PC-9 (cell line): ENCODE measurements at regions not wholly inside any gene's neighbourhood (a gene's known extent, or its start where the extent isn't known, plus 50 kb on each side); places are given as distances from the start of the nearest gene placed in this dataset.
A peak's percentile ranks its signal among the peaks of the same experiment; 100 is the strongest.

Experiments used
- BruUV-seq: library from RNA; stranded (reverse); fragments of 400-500 nt; replicated peaks from 2 replicates; lab custom pipeline; 2021; lab: Mats Ljungman, UMichigan
- CTCF ChIA-PET: fragments of 300-600 bp; sonication (Branson Sonifier 250); formaldehyde crosslinking; loops from one replicate; lab custom pipeline; 2022; ENCODE audit warnings: antibody characterized with exemption; lab: Charles Lee
- POLR2A ChIA-PET: fragments of 300-600 bp; sonication (Branson Sonifier 250); formaldehyde crosslinking; loops from one replicate; lab custom pipeline; 2022; ENCODE audit warnings: antibody characterized with exemption; ENCODE audit not compliant: unreplicated experiment; lab: Charles Lee
- DNase-seq, 2 experiments: peaks; one replicate each; pipeline versions ENCODE4 v3.0.0 to v3.0.0-alpha.2; 2015 to 2022; ENCODE audit warnings: mixed read lengths in 1 of 2
- H2AFZ ChIP-seq: fragments of 200-600 bp; sonication (generic); 2 replicates; pipeline ENCODE4 v1.8.1; 2017; ENCODE audit warnings: antibody characterized with exemption
- H3F3A ChIP-seq: fragments of 200-600 bp; sonication (generic); 2 replicates; pipeline ENCODE4 v1.8.1; 2017; ENCODE audit warnings: antibody characterized with exemption, mild to moderate bottlenecking, low read depth; ENCODE audit not compliant: insufficient read depth
- H3K27ac ChIP-seq: fragments of 200-600 bp; sonication (generic); 2 replicates; pipeline ENCODE4 v1.6.1; 2016; ENCODE audit warnings: mixed run types
- H3K27me3 ChIP-seq: fragments of 200-600 bp; sonication (generic); 2 replicates; pipeline ENCODE4 v1.6.1; 2016; ENCODE audit warnings: low read depth, mixed run types; ENCODE audit not compliant: insufficient read depth
- H3K36me3 ChIP-seq: fragments of 200-600 bp; sonication (generic); 2 replicates; pipeline ENCODE4 v1.6.1; 2016; ENCODE audit warnings: low read depth, mixed run types
- H3K4me1 ChIP-seq: fragments of 200-600 bp; sonication (generic); replicated peaks from 2 replicates; pipeline ENCODE4 v1.6.1; 2016; ENCODE audit warnings: mixed run types; ENCODE audit not compliant: insufficient read depth
- H3K4me2 ChIP-seq: fragments of 200-600 bp; sonication (generic); 2 replicates; pipeline ENCODE4 v1.6.1; 2017; ENCODE audit warnings: mixed run types
- H3K4me3 ChIP-seq: fragments of 200-600 bp; sonication (generic); 2 replicates; pipeline ENCODE4 v1.6.1; 2016; ENCODE audit warnings: mixed run types
- H3K79me2 ChIP-seq: fragments of 200-600 bp; sonication (generic); 2 replicates; pipeline ENCODE4 v1.6.1; 2017; ENCODE audit warnings: low read depth, mixed run types
- H3K9me2 ChIP-seq: fragments of 200-600 bp; sonication (generic); 2 replicates; pipeline ENCODE4 v1.8.1; 2017; ENCODE audit warnings: mild to moderate bottlenecking; ENCODE audit not compliant: insufficient read depth
- H3K9me3 ChIP-seq: fragments of 200-600 bp; sonication (generic); 2 replicates; pipeline ENCODE4 v1.8.1; 2016; ENCODE audit warnings: low read depth; ENCODE audit not compliant: insufficient read depth
- H4K20me1 ChIP-seq: fragments of 200-600 bp; sonication (generic); 2 replicates; pipeline ENCODE4 v1.8.1; 2017; ENCODE audit not compliant: insufficient read depth
- CTCF ChIP-seq: fragments of 200-600 bp; sonication (generic); conservative IDR thresholded peaks from 2 replicates; pipeline ENCODE4 v1.6.1; 2017; ENCODE audit warnings: mixed run types, antibody characterized with exemption, mild to moderate bottlenecking, moderate library complexity
- EZH2 ChIP-seq: fragments of 200-600 bp; sonication (generic); IDR thresholded peaks from 2 replicates; pipeline ENCODE4 v1.8.0; 2017; ENCODE audit warnings: antibody characterized with exemption, low read depth
- intact Hi-C: fragments of 100-400 bp; cut with micrococcal nuclease; formaldehyde crosslinking; loops from one replicate; pipeline ENCODE4 v1.10.0; 2022; ENCODE audit not compliant: unreplicated experiment

GRCh38 chr4:175944126-175944910 lies 121.3 kb upstream of the WDR17 start:
- TF ChIP-seq CTCF = no peak
- no peak for TF ChIP-seq EZH2
- no peaks in the 10 kb centered on the region for H4K20me1 ChIP-seq
- no peaks in the 10 kb centered on the region for H3K79me2 ChIP-seq
- H3F3A ChIP-seq = no peaks in the 10 kb centered on the region
- ChIA-PET CTCF (no interaction called here), POLR2A (no interaction called here)
- intact Hi-C loops = loop anchor here (2.0 kb wide), 1 partner anchor 332 kb away; no protein-coding TSS in a partner anchor
- H3K27me3 ChIP-seq = no peaks in the 10 kb centered on the region
- DNase-seq = no peak
- BruUV-seq = no TSS peak
- no peak overlapping the region for H3K4me2 ChIP-seq
- no peaks in the 10 kb centered on the region for H3K9me2 ChIP-seq
- H3K36me3 ChIP-seq = no peaks in the 10 kb centered on the region
- H3K27ac ChIP-seq = no peak overlapping the region
- H3K4me3 ChIP-seq = no peak overlapping the region
- H3K9me3 ChIP-seq = no peaks in the 10 kb centered on the region
- H2AFZ ChIP-seq = no peak overlapping the region
- H3K4me1 ChIP-seq = no peaks in the 10 kb centered on the region

DNA sequence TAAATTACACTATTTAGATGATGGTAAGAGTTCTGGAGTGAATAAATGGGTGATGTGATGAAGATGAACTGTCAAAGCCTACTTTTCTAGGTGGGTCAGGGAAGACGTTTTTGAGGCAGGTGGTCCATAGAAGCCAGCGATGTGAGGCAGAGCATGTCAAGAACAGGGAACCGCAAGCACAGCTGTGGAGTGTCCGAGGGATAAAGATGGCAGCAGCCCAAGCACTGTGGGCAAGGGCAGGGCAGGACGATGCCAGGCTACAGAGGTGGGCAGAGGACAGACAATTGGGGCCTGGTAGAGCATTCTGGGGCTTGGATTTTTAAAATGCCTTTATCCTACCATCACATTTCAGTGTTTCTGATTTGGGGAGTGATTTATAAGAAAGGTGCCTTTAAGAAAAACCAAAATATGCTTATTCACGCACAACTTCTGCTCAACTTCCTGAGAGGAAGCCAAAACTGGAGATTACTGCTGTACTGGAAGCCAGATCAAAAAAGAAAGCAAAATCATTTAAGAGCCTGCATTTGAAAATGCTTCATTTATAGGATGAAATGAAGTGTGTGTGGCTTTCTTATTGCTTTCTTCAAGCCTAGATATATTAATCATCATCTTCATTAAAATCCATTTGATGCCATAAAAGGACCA lies 119.0 kb upstream of the WDR17 start:
- Histone ChIP-seq H3K9me2 (no peaks in the 10 kb centered on the region), H3K4me3 (no peak overlapping the region), H2AFZ (no peak overlapping the region), H3K27me3 (no peaks in the 10 kb centered on the region), H3F3A (no peaks in the 10 kb centered on the region), H3K27ac (no peak overlapping the region), H4K20me1 (no peaks in the 10 kb centered on the region), H3K4me1 (no peaks in the 10 kb centered on the region), H3K9me3 (no peaks in the 10 kb centered on the region), H3K79me2 (no peaks in the 10 kb centered on the region), H3K4me2 (no peak overlapping the region), H3K36me3 (no peaks in the 10 kb centered on the region)
- POLR2A ChIA-PET = no interaction called here
- BruUV-seq = no TSS peak
- no peak for DNase-seq
- intact Hi-C loops = loop anchor here (2.0 kb wide), 1 partner anchor 394 kb away; no protein-coding TSS in a partner anchor
- TF ChIP-seq CTCF = no peak
- TF ChIP-seq EZH2 = no peak
- CTCF ChIA-PET = no interaction called here

DNA sequence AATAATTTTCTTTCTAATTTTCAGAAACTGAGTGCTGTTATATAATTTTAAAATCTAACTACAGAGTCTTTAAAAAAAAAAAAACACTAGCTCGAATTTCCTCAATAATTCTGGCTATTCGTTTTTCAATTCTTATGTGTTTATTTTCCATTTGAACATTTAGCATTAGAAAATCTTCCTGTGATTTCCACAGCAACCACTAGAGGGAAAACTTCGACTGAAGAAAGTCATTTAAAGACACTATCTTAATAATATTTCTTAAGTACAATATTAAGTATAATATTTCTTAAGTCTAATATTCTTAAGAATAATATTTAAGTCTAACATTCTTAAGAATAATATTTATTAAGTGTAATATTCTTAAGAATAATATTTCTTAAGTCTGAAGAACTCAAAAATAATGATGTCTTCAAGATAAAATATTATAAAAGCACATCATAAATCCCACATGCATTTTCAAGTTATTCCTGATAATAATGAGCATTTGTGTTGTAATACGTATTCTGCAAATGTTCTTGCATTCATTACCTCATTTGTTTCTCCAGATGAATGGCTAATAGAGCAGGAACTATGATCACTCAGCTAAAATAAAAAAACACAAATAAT lies 118.4 kb upstream of the WDR17 start:
- POLR2A ChIA-PET = no interaction called here

More for the DNA sequence above, 118.4 kb upstream of the WDR17 start:
- Histone ChIP-seq H3K9me2 (no peaks in the 10 kb centered on the region), H3F3A (no peaks in the 10 kb centered on the region), H3K4me1 (no peaks in the 10 kb centered on the region), H3K27ac (no peak overlapping the region), H3K36me3 (no peaks in the 10 kb centered on the region), H3K27me3 (no peaks in the 10 kb centered on the region), H2AFZ (no peak overlapping the region), H3K79me2 (no peaks in the 10 kb centered on the region), H4K20me1 (no peaks in the 10 kb centered on the region), H3K9me3 (no peaks in the 10 kb centered on the region), H3K4me2 (no peak overlapping the region), H3K4me3 (no peak overlapping the region)
- TF ChIP-seq CTCF = peak; percentile 70
- no peak for TF ChIP-seq EZH2
- CTCF ChIA-PET = interaction anchor here (0.6 kb wide), 1 partner anchor 66 kb away, joined by 3 read pairs; no protein-coding TSS in a partner anchor
- intact Hi-C loops = loop anchor here (2.0 kb wide), 1 partner anchor 394 kb away; no protein-coding TSS in a partner anchor
- no TSS peak for BruUV-seq
- DNase-seq = no peak
